ENCODE measurements at regions not wholly inside any gene's neighbourhood (a gene's known extent, or its start where the extent isn't known, plus 50 kb on each side); places are given as distances from the start of the nearest gene placed in this dataset.
"Not testable (repeated sequence)": the region's sequence is repeated elsewhere in the genome, so short reads cannot be mapped to it uniquely, and the experiment has no call there.

- TF ChIP-seq POLR2A, CTCF (IDR thresholded peaks at IDR 0.05): not testable (repeated sequence)
These were observed 133.4 kb upstream of the KCNJ18 start for GRCh38 chr17:21558921-21559320.

All from esophagus squamous epithelium (tissue), 4 donors.